Type B pancreatic cell (in vitro differentiated cells): ENCODE measurements at regions not wholly inside any gene's neighbourhood (a gene's known extent, or its start where the extent isn't known, plus 50 kb on each side); places are given as distances from the start of the nearest gene placed in this dataset.

Experiments used
- DNase-seq: peaks from one replicate; pipeline ENCODE4 v3.0.0; 2021; ENCODE audit warnings: mixed read lengths; ENCODE audit not compliant: unreplicated experiment; ENCODE audit errors: extremely low spot score
- H3K27ac Mint-ChIP-seq: 2 replicates; pipeline ENCODE4 v1.8.0; 2021; ENCODE audit warnings: mild to moderate bottlenecking, mixed read lengths
- H3K27me3 Mint-ChIP-seq: 2 replicates; pipeline ENCODE4 v1.8.0; 2021; ENCODE audit warnings: mixed read lengths
- H3K36me3 Mint-ChIP-seq: 2 replicates; pipeline ENCODE4 v1.8.0; 2021; ENCODE audit warnings: mixed read lengths
- H3K4me1 Mint-ChIP-seq: one replicate; pipeline ENCODE4 v1.8.0; 2021; ENCODE audit warnings: mixed read lengths; ENCODE audit not compliant: unreplicated experiment
- H3K4me3 Mint-ChIP-seq: 2 replicates; pipeline ENCODE4 v1.8.0; 2021; ENCODE audit warnings: mild to moderate bottlenecking, mixed read lengths
- H3K9me3 Mint-ChIP-seq: 2 replicates; pipeline ENCODE4 v1.8.0; 2021; ENCODE audit warnings: mixed read lengths
- CTCF ChIP-seq: fragments of 200-600 bp; sonication (generic); conservative IDR thresholded peaks from 2 replicates; pipeline ENCODE4 v1.5.0; 2021; ENCODE audit warnings: antibody characterized with exemption, mild to moderate bottlenecking

- TF ChIP-seq CTCF = no peak
- DNase-seq = no peak
- H3K27me3 Mint-ChIP-seq = no peaks in the 10 kb centered on the region
- peaks cover 6% of the 10 kb centered on the region for H3K9me3 Mint-ChIP-seq
- no peak overlapping the region for H3K4me3 Mint-ChIP-seq
- H3K36me3 Mint-ChIP-seq = no peaks in the 10 kb centered on the region
- H3K27ac Mint-ChIP-seq = no peak overlapping the region
- peaks cover 7% of the 10 kb centered on the region for H3K4me1 Mint-ChIP-seq
Observed at GRCh38 chr15:56839641-56840040, 78.8 kb upstream of the TCF12 start.

GRCh38 chr15:56839099-56839498, 79.3 kb upstream of the TCF12 start:
- TF ChIP-seq CTCF = no peak
- DNase-seq = no peak
- Mint-ChIP-seq H3K4me1 (peaks cover 7% of the 10 kb centered on the region), H3K27ac (no peak overlapping the region), H3K4me3 (no peak overlapping the region), H3K36me3 (no peaks in the 10 kb centered on the region), H3K27me3 (no peaks in the 10 kb centered on the region), H3K9me3 (peaks cover 6% of the 10 kb centered on the region)

GRCh38 chr15:56838085-56838484, 80.4 kb upstream of the TCF12 start:
- no peak overlapping the region for H3K4me3 Mint-ChIP-seq
- H3K27ac Mint-ChIP-seq = no peak overlapping the region
- TF ChIP-seq CTCF = no peak
- peaks cover 7% of the 10 kb centered on the region for H3K4me1 Mint-ChIP-seq
- H3K27me3 Mint-ChIP-seq = no peaks in the 10 kb centered on the region
- DNase-seq = no peak
- H3K9me3 Mint-ChIP-seq = peaks cover 6% of the 10 kb centered on the region
- no peaks in the 10 kb centered on the region for H3K36me3 Mint-ChIP-seq

GRCh38 chr15:56837273-56837672, 81.2 kb upstream of the TCF12 start:
- H3K36me3 Mint-ChIP-seq = no peaks in the 10 kb centered on the region
- no peak for DNase-seq
- H3K9me3 Mint-ChIP-seq = no peaks in the 10 kb centered on the region
- no peak overlapping the region for H3K27ac Mint-ChIP-seq
- no peak overlapping the region for H3K4me3 Mint-ChIP-seq
- no peaks in the 10 kb centered on the region for H3K27me3 Mint-ChIP-seq
- peaks cover 7% of the 10 kb centered on the region for H3K4me1 Mint-ChIP-seq
- no peak for TF ChIP-seq CTCF

- no peak overlapping the region for H3K27ac Mint-ChIP-seq
- H3K9me3 Mint-ChIP-seq = no peaks in the 10 kb centered on the region
- peaks cover 7% of the 10 kb centered on the region for H3K4me1 Mint-ChIP-seq
- no peak for TF ChIP-seq CTCF
- no peak for DNase-seq
- no peaks in the 10 kb centered on the region for H3K36me3 Mint-ChIP-seq
- H3K27me3 Mint-ChIP-seq = no peaks in the 10 kb centered on the region
- no peak overlapping the region for H3K4me3 Mint-ChIP-seq
Observed at GRCh38 chr15:56835718-56836171, 82.7 kb upstream of the TCF12 start.

GRCh38 chr15:56832125-56832524, 86.3 kb upstream of the TCF12 start:
- Mint-ChIP-seq H3K36me3 (no peaks in the 10 kb centered on the region), H3K4me1 (no peaks in the 10 kb centered on the region), H3K27ac (no peak overlapping the region), H3K4me3 (no peak overlapping the region), H3K9me3 (no peaks in the 10 kb centered on the region), H3K27me3 (no peaks in the 10 kb centered on the region)
- no peak for TF ChIP-seq CTCF
- no peak for DNase-seq
